ENCODE measurements at regions not wholly inside any gene's neighbourhood (a gene's known extent, or its start where the extent isn't known, plus 50 kb on each side); places are given as distances from the start of the nearest gene placed in this dataset.

DNA sequence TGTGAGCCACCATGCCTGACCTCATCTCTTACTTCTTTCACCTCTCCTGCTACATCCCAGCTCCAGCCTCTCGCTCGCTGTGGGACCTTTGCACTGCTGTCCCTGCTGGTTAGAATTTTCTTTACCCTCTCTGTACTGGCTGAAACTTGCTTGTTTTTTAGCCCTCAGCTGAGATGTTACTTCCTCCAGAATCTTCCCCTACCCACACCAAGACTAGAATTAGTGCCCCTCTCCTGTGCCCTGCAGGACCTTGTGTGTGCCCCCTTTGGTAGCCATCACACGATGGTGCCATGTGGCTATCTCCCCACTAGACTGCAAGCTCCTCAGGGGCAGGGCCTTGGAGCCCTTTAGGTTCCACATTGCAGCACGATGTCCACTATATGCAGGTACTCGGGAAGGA lies 84.1 kb downstream of the AIPL1 start:
- Histone ChIP-seq H3K79me2 (ENCODE audit: control insufficient read depth, insufficient read depth, low read length) (no peaks in the 10 kb centered on the region), H3K4me3 (no peak overlapping the region), H2AFZ (ENCODE audit: low read depth, low read length) (no peak overlapping the region), H4K20me1 (replicated peaks; ENCODE audit: control insufficient read depth, insufficient read depth, low read length) (no peaks in the 10 kb centered on the region), H3K36me3 (ENCODE audit: control insufficient read depth, insufficient read depth, low read length) (no peaks in the 10 kb centered on the region), H3K9me1 (ENCODE audit: control insufficient read depth, insufficient read depth, low read length) (no peaks in the 10 kb centered on the region), H3K4me2 (ENCODE audit: insufficient read depth, low read length) (no peak overlapping the region), H3K9ac (ENCODE audit: insufficient read depth in 1 of 2, low read depth in 2 of 2, low read length in 2 of 2) (no peak overlapping the region), H3K27ac (ENCODE audit: extremely low read depth, low read depth, low read length) (no peak overlapping the region), H3K9me3 (replicated peaks; ENCODE audit: control insufficient read depth, insufficient read depth, low read depth, low read length) (no peaks in the 10 kb centered on the region), H3K4me1 (replicated peaks in 1 of 2; ENCODE audit: control insufficient read depth in 2 of 2, insufficient read depth in 2 of 2, low read length in 2 of 2) (no peaks in the 10 kb centered on the region), H3K27me3 (ENCODE audit: control insufficient read depth in 2 of 2, insufficient read depth in 2 of 2, low read length in 2 of 2) (no peaks in the 10 kb centered on the region; a peak in 1 of 5 replicates)
- BruUV-seq (replicated peaks): no TSS peak
- ChIA-PET POLR2A (no interaction called here), CTCF (ENCODE audit: low intra/inter-chr PET ratio) (no interaction called here)
- DNase-seq (ENCODE audit: extremely low read depth in 1 of 4, low spot score in 3 of 4) (no peak), FAIRE-seq (no peak), ATAC-seq (no peak)
- TF ChIP-seq JUN (IDR thresholded peaks at IDR 0.05; ENCODE audit: borderline replicate concordance, low read depth, low read length) (no peak), JUN (CRISPR knock-in tag; IDR thresholded peaks at IDR 0.05; ENCODE audit: borderline replicate concordance) (no peak)
- in situ Hi-C loops (cut with MboI): no loop called here
- WGBS (ENCODE audit: insufficient coverage, low coverage, missing lambda C conversion rate): 0% methylated on average over 4 of the region's 5 CpGs
- intact Hi-C loops (cut with micrococcal nuclease): no loop called here

DNA sequence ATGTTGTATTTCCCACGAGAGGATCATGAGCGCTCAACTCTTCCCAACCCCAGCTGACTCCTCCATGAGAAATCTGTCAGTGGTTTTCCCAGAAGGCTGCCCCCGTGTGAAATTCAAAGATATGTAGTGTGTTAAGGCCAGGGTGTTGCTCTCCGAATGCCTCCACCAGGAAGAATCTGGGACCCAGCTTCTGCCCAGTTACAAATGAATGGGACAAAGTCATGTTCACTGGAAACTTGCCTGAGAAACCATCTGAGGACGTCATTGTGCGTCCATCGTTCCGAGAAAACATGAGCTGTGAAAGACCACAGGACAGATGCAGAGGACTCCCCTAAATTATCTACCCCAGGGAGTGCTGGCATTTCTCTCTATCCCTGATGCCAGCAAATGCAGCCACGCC lies 86.0 kb downstream of the AIPL1 start:
- no peak for FAIRE-seq
- H2AFZ ChIP-seq (ENCODE audit: low read depth, low read length): no peak overlapping the region
- BruUV-seq (replicated peaks): no TSS peak
- no peaks in the 10 kb centered on the region for H3K4me1 ChIP-seq (replicated peaks in 1 of 2; ENCODE audit: control insufficient read depth in 2 of 2, insufficient read depth in 2 of 2, low read length in 2 of 2)
- in situ Hi-C loops (cut with MboI) (no loop called here), intact Hi-C loops (cut with micrococcal nuclease) (no loop called here)
- POLR2A ChIA-PET: no interaction called here
- H3K27me3 ChIP-seq (ENCODE audit: control insufficient read depth in 2 of 2, insufficient read depth in 2 of 2, low read length in 2 of 2): no peaks in the 10 kb centered on the region; a peak in 1 of 5 replicates
- no peak for ATAC-seq
- TF ChIP-seq SRSF3 (IDR thresholded peaks at IDR 0.05; ENCODE audit: insufficient read depth, low read length) (no peak), MTA1 (IDR thresholded peaks at IDR 0.05; ENCODE audit: borderline replicate concordance) (no peak), CAMTA2 (CRISPR knock-in tag; conservative IDR thresholded peaks at IDR 0.05) (no peak)
- TF ChIP-seq, protein P1, sequence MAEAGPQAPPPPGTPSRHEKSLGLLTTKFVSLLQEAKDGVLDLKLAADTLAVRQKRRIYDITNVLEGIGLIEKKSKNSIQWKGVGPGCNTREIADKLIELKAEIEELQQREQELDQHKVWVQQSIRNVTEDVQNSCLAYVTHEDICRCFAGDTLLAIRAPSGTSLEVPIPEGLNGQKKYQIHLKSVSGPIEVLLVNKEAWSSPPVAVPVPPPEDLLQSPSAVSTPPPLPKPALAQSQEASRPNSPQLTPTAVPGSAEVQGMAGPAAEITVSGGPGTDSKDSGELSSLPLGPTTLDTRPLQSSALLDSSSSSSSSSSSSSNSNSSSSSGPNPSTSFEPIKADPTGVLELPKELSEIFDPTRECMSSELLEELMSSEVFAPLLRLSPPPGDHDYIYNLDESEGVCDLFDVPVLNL (CRISPR knock-in tag; IDR thresholded peaks at IDR 0.05; ENCODE audit: low read depth): no peak
- TF ChIP-seq, protein P2, sequence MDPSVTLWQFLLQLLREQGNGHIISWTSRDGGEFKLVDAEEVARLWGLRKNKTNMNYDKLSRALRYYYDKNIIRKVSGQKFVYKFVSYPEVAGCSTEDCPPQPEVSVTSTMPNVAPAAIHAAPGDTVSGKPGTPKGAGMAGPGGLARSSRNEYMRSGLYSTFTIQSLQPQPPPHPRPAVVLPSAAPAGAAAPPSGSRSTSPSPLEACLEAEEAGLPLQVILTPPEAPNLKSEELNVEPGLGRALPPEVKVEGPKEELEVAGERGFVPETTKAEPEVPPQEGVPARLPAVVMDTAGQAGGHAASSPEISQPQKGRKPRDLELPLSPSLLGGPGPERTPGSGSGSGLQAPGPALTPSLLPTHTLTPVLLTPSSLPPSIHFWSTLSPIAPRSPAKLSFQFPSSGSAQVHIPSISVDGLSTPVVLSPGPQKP (CRISPR knock-in tag; IDR thresholded peaks at IDR 0.05): no peak
- H3K4me2 ChIP-seq (ENCODE audit: insufficient read depth, low read length): no peak overlapping the region
- H4K20me1 ChIP-seq (replicated peaks; ENCODE audit: control insufficient read depth, insufficient read depth, low read length): no peaks in the 10 kb centered on the region
- DNase-seq (ENCODE audit: extremely low read depth in 1 of 4, low spot score in 3 of 4): no peak
- H3K79me2 ChIP-seq (ENCODE audit: control insufficient read depth, insufficient read depth, low read length): no peaks in the 10 kb centered on the region
- H3K9ac ChIP-seq (ENCODE audit: insufficient read depth in 1 of 2, low read depth in 2 of 2, low read length in 2 of 2): no peak overlapping the region
- CTCF ChIA-PET (ENCODE audit: low intra/inter-chr PET ratio): no interaction called here
- H3K36me3 ChIP-seq (ENCODE audit: control insufficient read depth, insufficient read depth, low read length): no peaks in the 10 kb centered on the region
- no peaks in the 10 kb centered on the region for H3K9me3 ChIP-seq (replicated peaks; ENCODE audit: control insufficient read depth, insufficient read depth, low read depth, low read length)
- no peak overlapping the region for H3K4me3 ChIP-seq
- H3K9me1 ChIP-seq (ENCODE audit: control insufficient read depth, insufficient read depth, low read length): no peaks in the 10 kb centered on the region
- no peak overlapping the region for H3K27ac ChIP-seq (ENCODE audit: extremely low read depth, low read depth, low read length)
- WGBS (ENCODE audit: insufficient coverage, low coverage, missing lambda C conversion rate): 0% methylated on average over 9 of the region's 9 CpGs

Measured in K562 (cell line).